K562 (cell line): ENCODE measurements at regions not wholly inside any gene's neighbourhood (a gene's known extent, or its start where the extent isn't known, plus 50 kb on each side); places are given as distances from the start of the nearest gene placed in this dataset.

ENCODE experiments used
- MTA3 ChIP-seq: fragments of 450-650 bp; formaldehyde crosslinking; IDR thresholded peaks from 2 replicates; pipeline ENCODE4 v1.6.1; 2017; ENCODE audit warnings: mild to moderate bottlenecking, borderline replicate concordance
- NR2C1 ChIP-seq, 2 experiments: fragments of 450-650 bp; IDR thresholded peaks; 2 replicates each; pipeline ENCODE4 v1.6.1; 2017; ENCODE audit warnings: mild to moderate bottlenecking in 2 of 2, antibody characterized with exemption in 1 of 2, inconsistent platforms in 1 of 2, missing compliant biosample characterization in 1 of 2, missing genetic modification characterization in 1 of 2
- ZNF232 ChIP-seq: sonication (generic); formaldehyde crosslinking; IDR thresholded peaks from 2 replicates; pipeline ENCODE4 v1.8.0; 2022; ENCODE audit warnings: mild to moderate bottlenecking, missing genetic modification reagents

DNA sequence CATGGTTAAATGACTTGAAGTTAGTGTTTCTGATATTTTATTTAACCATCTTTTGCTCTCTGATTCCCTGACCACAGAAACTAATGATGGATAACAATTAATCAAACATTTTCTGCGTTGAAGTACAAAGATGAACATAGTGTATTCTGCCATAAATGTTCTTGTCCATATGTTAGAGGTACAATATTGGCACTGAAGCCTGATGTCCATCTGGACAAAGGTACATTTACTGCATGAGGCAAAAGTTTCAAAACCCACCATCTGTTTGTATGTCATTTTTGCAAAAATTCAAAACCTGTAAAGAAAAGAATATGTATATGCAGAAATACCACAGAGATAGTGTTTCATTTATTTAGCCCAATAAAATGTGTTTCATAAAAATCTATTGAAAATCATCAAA lies 861.5 kb downstream of the ANKRD7 start:
- TF ChIP-seq ZNF232 (CRISPR knock-in tag) (no peak), MTA3 (no peak), NR2C1 (IDR thresholded peaks at IDR 0.05) (no peak), NR2C1 (tag; IDR thresholded peaks at IDR 0.05) (no peak)
